ENCODE measurements at regions not wholly inside any gene's neighbourhood (a gene's known extent, or its start where the extent isn't known, plus 50 kb on each side); places are given as distances from the start of the nearest gene placed in this dataset.

- DNase-seq (ENCODE audit: low read depth in 2 of 2) = no peak
These were observed 300.7 kb upstream of the CXXC4 start for GRCh38 chr4:104795264-104795939.

GRCh38 chr4:104811727-104812126 is 317.0 kb upstream of the CXXC4 start:
- no peak for DNase-seq (ENCODE audit: low read depth in 2 of 2)

- no peak for DNase-seq (ENCODE audit: low read depth in 2 of 2)
These were observed 321.0 kb upstream of the CXXC4 start for GRCh38 chr4:104815665-104816064.

- DNase-seq (ENCODE audit: low read depth in 2 of 2) = no peak
These were observed 323.9 kb upstream of the CXXC4 start for GRCh38 chr4:104818579-104818978.

- DNase-seq (ENCODE audit: low read depth in 2 of 2) = no peak
These were observed 320.5 kb upstream of the TET2 start for GRCh38 chr4:104826171-104826570.

GRCh38 chr4:104829761-104830160 is 316.9 kb upstream of the TET2 start:
- no peak for DNase-seq (ENCODE audit: low read depth in 2 of 2)

- DNase-seq (ENCODE audit: low read depth in 2 of 2) = no peak
These were observed 298.0 kb upstream of the TET2 start for GRCh38 chr4:104848597-104849225.

GRCh38 chr4:104859601-104860237 is 287.0 kb upstream of the TET2 start:
- DNase-seq (ENCODE audit: low read depth in 2 of 2) = no peak

- DNase-seq (ENCODE audit: low read depth in 2 of 2) = no peak
These were observed 286.2 kb upstream of the TET2 start for GRCh38 chr4:104860238-104861123.

GRCh38 chr4:104866809-104867208 is 279.9 kb upstream of the TET2 start:
- DNase-seq (ENCODE audit: low read depth in 2 of 2) = no peak

GRCh38 chr4:104868533-104868932 is 278.1 kb upstream of the TET2 start:
- no peak for DNase-seq (ENCODE audit: low read depth in 2 of 2)

- DNase-seq (ENCODE audit: low read depth in 2 of 2) = no peak
These were observed 277.7 kb upstream of the TET2 start for GRCh38 chr4:104868958-104869357.

GRCh38 chr4:104869831-104870230 is 276.8 kb upstream of the TET2 start:
- no peak for DNase-seq (ENCODE audit: low read depth in 2 of 2)

GRCh38 chr4:104870495-104871233 is 276.0 kb upstream of the TET2 start:
- DNase-seq (ENCODE audit: low read depth in 2 of 2) = no peak

- no peak for DNase-seq (ENCODE audit: low read depth in 2 of 2)
These were observed 267.7 kb upstream of the TET2 start for GRCh38 chr4:104878936-104879335.

- no peak for DNase-seq (ENCODE audit: low read depth in 2 of 2)
These were observed 267.3 kb upstream of the TET2 start for GRCh38 chr4:104879367-104879766.

- DNase-seq (ENCODE audit: low read depth in 2 of 2) = no peak
These were observed 266.8 kb upstream of the TET2 start for GRCh38 chr4:104879854-104880253.

GRCh38 chr4:104881136-104881886 is 265.4 kb upstream of the TET2 start:
- DNase-seq (ENCODE audit: low read depth in 2 of 2) = no peak

- no peak for DNase-seq (ENCODE audit: low read depth in 2 of 2)
These were observed 255.9 kb upstream of the TET2 start for GRCh38 chr4:104890598-104891275.
